ENCODE measurements at regions not wholly inside any gene's neighbourhood (a gene's known extent, or its start where the extent isn't known, plus 50 kb on each side); places are given as distances from the start of the nearest gene placed in this dataset.
"Not testable (repeated sequence)": the region's sequence is repeated elsewhere in the genome, so short reads cannot be mapped to it uniquely, and the experiment has no call there.

- H3K4me3 ChIP-seq (ENCODE audit: insufficient read depth, low read depth, low read length, poor library complexity, severe bottlenecking) = no peak overlapping the region
- H3K4me1 ChIP-seq (ENCODE audit: control insufficient read depth, insufficient read depth, low read length, poor library complexity, severe bottlenecking) = no peaks in the 10 kb centered on the region
- no peaks in the 10 kb centered on the region for H3K9me3 ChIP-seq (ENCODE audit: control insufficient read depth, low read length)
- no peaks in the 10 kb centered on the region for H3K27me3 ChIP-seq (replicated peaks; ENCODE audit: control insufficient read depth, insufficient read depth, low read length, poor library complexity, severe bottlenecking)
- no peak for DNase-seq
- no peaks in the 10 kb centered on the region for H3K36me3 ChIP-seq (ENCODE audit: control insufficient read depth, insufficient read depth, low read length)
- H3K27ac ChIP-seq (ENCODE audit: insufficient read depth, low read length, poor library complexity, severe bottlenecking) = no peak overlapping the region
These were observed 65.0 kb upstream of the IQSEC1 start for GRCh38 chr3:13137941-13138832.

DNA sequence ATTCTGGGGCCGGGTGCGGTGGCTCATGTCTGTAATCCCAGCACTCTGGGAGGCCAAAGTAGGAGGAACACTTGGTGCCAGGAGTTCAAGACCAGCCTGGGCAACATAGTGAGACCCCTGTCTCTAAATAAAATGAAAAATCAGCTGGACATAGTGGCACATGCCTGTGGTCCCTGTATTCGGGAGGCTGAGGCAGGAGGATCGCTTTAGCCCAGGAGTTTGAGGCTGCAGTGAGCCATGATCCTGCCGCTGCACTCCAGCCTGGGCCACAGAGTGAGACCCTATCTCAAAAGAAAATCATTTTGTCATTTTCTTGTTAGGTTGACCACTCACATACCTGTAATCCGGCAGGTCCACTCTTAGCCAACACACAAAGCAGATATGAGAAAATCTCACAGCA, 63.6 kb upstream of the IQSEC1 start:
- H3K27ac ChIP-seq (ENCODE audit: insufficient read depth, low read length, poor library complexity, severe bottlenecking); H3K4me1 ChIP-seq (ENCODE audit: control insufficient read depth, insufficient read depth, low read length, poor library complexity, severe bottlenecking); H3K36me3 ChIP-seq (ENCODE audit: control insufficient read depth, insufficient read depth, low read length); DNase-seq; H3K27me3 ChIP-seq (replicated peaks; ENCODE audit: control insufficient read depth, insufficient read depth, low read length, poor library complexity, severe bottlenecking); H3K9me3 ChIP-seq (ENCODE audit: control insufficient read depth, low read length); H3K4me3 ChIP-seq (ENCODE audit: insufficient read depth, low read depth, low read length, poor library complexity, severe bottlenecking): not testable (repeated sequence)

DNA sequence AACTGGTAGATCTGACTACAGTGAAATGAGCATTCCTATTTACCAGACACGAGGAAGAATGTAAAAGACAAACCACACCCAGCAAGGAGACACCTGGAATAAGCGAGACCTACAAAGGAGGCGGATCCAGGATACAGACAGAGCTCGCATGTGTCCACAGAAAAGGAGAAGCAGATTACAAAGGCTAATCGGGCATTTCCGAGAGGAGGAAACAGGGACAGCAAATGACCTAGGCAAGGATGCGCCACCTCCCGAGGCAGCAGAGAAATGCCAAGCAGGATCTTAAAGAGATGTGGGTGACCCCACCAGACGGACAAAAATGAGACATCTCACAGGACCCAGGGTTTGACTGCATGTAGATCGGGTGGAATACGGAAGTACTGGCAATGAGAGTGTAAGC, 63.2 kb upstream of the IQSEC1 start:
- H3K27ac ChIP-seq (ENCODE audit: insufficient read depth, low read length, poor library complexity, severe bottlenecking) = no peak overlapping the region
- H3K9me3 ChIP-seq (ENCODE audit: control insufficient read depth, low read length) = no peaks in the 10 kb centered on the region
- peaks cover 3% of the 10 kb centered on the region for H3K4me1 ChIP-seq (ENCODE audit: control insufficient read depth, insufficient read depth, low read length, poor library complexity, severe bottlenecking)
- H3K36me3 ChIP-seq (ENCODE audit: control insufficient read depth, insufficient read depth, low read length) = no peaks in the 10 kb centered on the region
- no peak for DNase-seq
- H3K27me3 ChIP-seq (replicated peaks; ENCODE audit: control insufficient read depth, insufficient read depth, low read length, poor library complexity, severe bottlenecking) = no peaks in the 10 kb centered on the region
- H3K4me3 ChIP-seq (ENCODE audit: insufficient read depth, low read depth, low read length, poor library complexity, severe bottlenecking) = no peak overlapping the region

GRCh38 chr3:13135811-13136321, 62.6 kb upstream of the IQSEC1 start:
- Histone ChIP-seq H3K27ac (ENCODE audit: insufficient read depth, low read length, poor library complexity, severe bottlenecking) (no peak overlapping the region), H3K27me3 (replicated peaks; ENCODE audit: control insufficient read depth, insufficient read depth, low read length, poor library complexity, severe bottlenecking) (no peaks in the 10 kb centered on the region), H3K9me3 (ENCODE audit: control insufficient read depth, low read length) (no peaks in the 10 kb centered on the region), H3K4me3 (ENCODE audit: insufficient read depth, low read depth, low read length, poor library complexity, severe bottlenecking) (no peak overlapping the region), H3K36me3 (ENCODE audit: control insufficient read depth, insufficient read depth, low read length) (no peaks in the 10 kb centered on the region), H3K4me1 (ENCODE audit: control insufficient read depth, insufficient read depth, low read length, poor library complexity, severe bottlenecking) (peaks cover 3% of the 10 kb centered on the region)
- no peak for DNase-seq

DNA sequence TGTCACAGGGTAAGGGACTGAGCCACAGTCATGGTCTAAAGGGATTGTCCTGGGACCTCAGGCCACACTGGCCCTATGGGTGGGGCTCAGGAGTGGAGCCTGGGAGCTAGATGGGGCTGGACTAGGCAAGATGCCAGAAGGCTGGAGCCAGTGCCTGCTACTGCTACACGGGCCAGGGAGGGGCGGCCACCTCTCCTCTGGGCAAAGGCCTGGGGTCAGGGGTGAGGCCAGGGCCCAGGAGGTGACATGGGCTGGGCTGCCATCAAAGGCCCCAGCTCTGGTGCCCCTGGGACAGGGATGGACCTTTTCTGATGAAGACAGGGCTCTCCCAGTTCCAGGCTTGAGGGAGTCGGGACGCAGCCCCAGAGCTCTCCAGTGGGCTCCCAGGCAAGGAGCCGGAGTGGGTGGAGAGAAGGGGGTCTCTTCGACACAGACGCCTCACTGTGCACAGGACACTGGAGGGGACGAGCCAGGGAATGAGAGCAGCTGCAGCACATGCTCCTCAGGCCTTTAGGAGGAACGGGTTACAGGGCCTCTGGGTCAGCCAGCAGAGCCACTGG, 62.1 kb upstream of the IQSEC1 start:
- Histone ChIP-seq H3K27ac (ENCODE audit: insufficient read depth, low read length, poor library complexity, severe bottlenecking) (no peak overlapping the region), H3K4me1 (ENCODE audit: control insufficient read depth, insufficient read depth, low read length, poor library complexity, severe bottlenecking) (peaks cover 3% of the 10 kb centered on the region)
- no peak for DNase-seq

GRCh38 chr3:13134879-13135206, 61.6 kb upstream of the IQSEC1 start:
- H3K27ac ChIP-seq (ENCODE audit: insufficient read depth, low read length, poor library complexity, severe bottlenecking) = no peak overlapping the region
- peaks cover 3% of the 10 kb centered on the region for H3K4me1 ChIP-seq (ENCODE audit: control insufficient read depth, insufficient read depth, low read length, poor library complexity, severe bottlenecking)
- H3K27me3 ChIP-seq (replicated peaks; ENCODE audit: control insufficient read depth, insufficient read depth, low read length, poor library complexity, severe bottlenecking) = no peaks in the 10 kb centered on the region
- no peaks in the 10 kb centered on the region for H3K9me3 ChIP-seq (ENCODE audit: control insufficient read depth, low read length)
- no peaks in the 10 kb centered on the region for H3K36me3 ChIP-seq (ENCODE audit: control insufficient read depth, insufficient read depth, low read length)
- H3K4me3 ChIP-seq (ENCODE audit: insufficient read depth, low read depth, low read length, poor library complexity, severe bottlenecking) = no peak overlapping the region
- no peak for DNase-seq

More for the DNA sequence above, 62.1 kb upstream of the IQSEC1 start:
- no peaks in the 10 kb centered on the region for H3K9me3 ChIP-seq (ENCODE audit: control insufficient read depth, low read length)
- no peaks in the 10 kb centered on the region for H3K36me3 ChIP-seq (ENCODE audit: control insufficient read depth, insufficient read depth, low read length)
- H3K27me3 ChIP-seq (replicated peaks; ENCODE audit: control insufficient read depth, insufficient read depth, low read length, poor library complexity, severe bottlenecking) = no peaks in the 10 kb centered on the region
- no peak overlapping the region for H3K4me3 ChIP-seq (ENCODE audit: insufficient read depth, low read depth, low read length, poor library complexity, severe bottlenecking)

DNA sequence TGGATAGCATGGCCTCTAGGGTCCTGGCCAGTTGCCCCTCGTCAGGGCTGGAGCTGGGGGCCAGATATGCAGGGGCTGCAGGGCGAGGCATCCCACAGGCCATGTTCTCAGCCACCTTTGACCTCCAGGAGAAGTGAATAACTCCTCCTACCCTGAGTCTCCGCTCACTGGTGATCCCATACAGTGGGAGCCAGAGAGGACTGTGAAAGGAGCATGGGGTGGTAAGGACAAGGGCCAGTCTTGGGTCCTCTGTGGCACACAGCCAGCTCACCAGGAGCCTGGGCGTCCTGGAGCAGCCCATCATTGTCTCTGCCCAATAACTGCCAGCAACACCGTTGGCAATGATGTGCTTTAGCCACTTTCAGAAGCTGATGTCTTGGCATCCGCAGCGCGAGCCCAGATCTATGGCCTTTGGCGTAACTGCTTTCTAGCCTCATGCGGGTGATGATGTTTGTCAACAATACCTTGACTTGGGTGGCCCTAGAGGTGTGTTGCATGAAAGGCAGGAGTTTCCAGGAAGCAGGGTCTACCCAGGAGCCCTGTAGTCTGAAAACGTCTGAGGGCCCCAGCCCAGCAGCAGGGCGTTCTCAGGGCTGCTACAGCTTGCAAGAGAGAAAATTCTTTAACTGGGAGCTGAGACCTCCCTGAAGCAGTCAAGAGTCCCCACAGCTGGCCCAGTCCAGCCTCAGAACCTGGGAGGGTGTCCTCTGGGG, 61.1 kb upstream of the IQSEC1 start:
- Histone ChIP-seq H3K27me3 (replicated peaks; ENCODE audit: control insufficient read depth, insufficient read depth, low read length, poor library complexity, severe bottlenecking) (no peaks in the 10 kb centered on the region), H3K4me3 (ENCODE audit: insufficient read depth, low read depth, low read length, poor library complexity, severe bottlenecking) (no peak overlapping the region), H3K36me3 (ENCODE audit: control insufficient read depth, insufficient read depth, low read length) (no peaks in the 10 kb centered on the region), H3K9me3 (ENCODE audit: control insufficient read depth, low read length) (no peaks in the 10 kb centered on the region), H3K4me1 (ENCODE audit: control insufficient read depth, insufficient read depth, low read length, poor library complexity, severe bottlenecking) (peaks cover 3% of the 10 kb centered on the region), H3K27ac (ENCODE audit: insufficient read depth, low read length, poor library complexity, severe bottlenecking) (no peak overlapping the region)
- no peak for DNase-seq

DNA sequence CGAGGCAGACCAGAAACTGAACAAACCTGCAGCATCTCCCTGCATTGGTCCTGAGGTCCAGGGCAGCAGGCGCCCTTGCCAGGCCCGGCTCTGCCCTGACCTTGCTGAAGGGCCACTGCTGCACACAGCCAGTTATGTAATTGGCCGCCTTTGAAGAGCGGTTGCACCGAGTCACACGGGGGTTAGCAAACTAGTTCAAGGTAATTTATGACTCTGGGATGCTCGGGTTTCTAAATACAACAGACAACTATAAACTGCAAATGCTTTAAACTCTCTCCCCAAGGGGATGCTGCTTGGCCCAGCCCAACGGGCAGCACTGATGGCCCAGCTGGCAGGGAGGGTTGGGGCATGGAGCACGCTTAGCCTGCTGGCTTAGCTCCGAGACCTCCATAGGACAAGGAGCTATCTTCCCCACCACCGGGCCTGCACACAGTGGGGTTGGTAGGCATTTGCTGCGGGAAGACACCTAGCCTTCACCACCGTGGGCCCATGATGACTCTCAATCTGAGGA, 60.3 kb upstream of the IQSEC1 start:
- Histone ChIP-seq H3K4me1 (ENCODE audit: control insufficient read depth, insufficient read depth, low read length, poor library complexity, severe bottlenecking) (peaks cover 3% of the 10 kb centered on the region), H3K27ac (ENCODE audit: insufficient read depth, low read length, poor library complexity, severe bottlenecking) (no peak overlapping the region), H3K9me3 (ENCODE audit: control insufficient read depth, low read length) (no peaks in the 10 kb centered on the region), H3K36me3 (ENCODE audit: control insufficient read depth, insufficient read depth, low read length) (no peaks in the 10 kb centered on the region), H3K4me3 (ENCODE audit: insufficient read depth, low read depth, low read length, poor library complexity, severe bottlenecking) (no peak overlapping the region), H3K27me3 (replicated peaks; ENCODE audit: control insufficient read depth, insufficient read depth, low read length, poor library complexity, severe bottlenecking) (no peaks in the 10 kb centered on the region)
- no peak for DNase-seq

GRCh38 chr3:13132731-13133410, 59.6 kb upstream of the IQSEC1 start:
- no peak overlapping the region for H3K27ac ChIP-seq (ENCODE audit: insufficient read depth, low read length, poor library complexity, severe bottlenecking)
- peaks cover 3% of the 10 kb centered on the region for H3K4me1 ChIP-seq (ENCODE audit: control insufficient read depth, insufficient read depth, low read length, poor library complexity, severe bottlenecking)
- no peaks in the 10 kb centered on the region for H3K36me3 ChIP-seq (ENCODE audit: control insufficient read depth, insufficient read depth, low read length)
- no peak overlapping the region for H3K4me3 ChIP-seq (ENCODE audit: insufficient read depth, low read depth, low read length, poor library complexity, severe bottlenecking)
- no peaks in the 10 kb centered on the region for H3K27me3 ChIP-seq (replicated peaks; ENCODE audit: control insufficient read depth, insufficient read depth, low read length, poor library complexity, severe bottlenecking)
- H3K9me3 ChIP-seq (ENCODE audit: control insufficient read depth, low read length) = no peaks in the 10 kb centered on the region
- no peak for DNase-seq
